ENCODE measurements at regions not wholly inside any gene's neighbourhood (a gene's known extent, or its start where the extent isn't known, plus 50 kb on each side); places are given as distances from the start of the nearest gene placed in this dataset.

- no peak for ATAC-seq
- no peaks in the 10 kb centered on the region for H3K36me3 Mint-ChIP-seq
- no peak overlapping the region for H3K27ac Mint-ChIP-seq
- no peaks in the 10 kb centered on the region for H3K4me1 ChIP-seq (ENCODE audit: control insufficient read depth in 2 of 2, insufficient read depth in 2 of 2, low read length in 2 of 2)
- no peaks in the 10 kb centered on the region for H3K36me3 ChIP-seq (ENCODE audit: control insufficient read depth in 2 of 3, insufficient read depth in 3 of 3, low read length in 3 of 3)
- peaks cover 0 to 15% (median 2%) of the 10 kb centered on the region in 11 donors for H3K9me3 Mint-ChIP-seq
- H3K4me3 ChIP-seq (ENCODE audit: low read length), result no peak overlapping the region
- no peaks in the 10 kb centered on the region for H3K4me1 Mint-ChIP-seq
- H3K27me3 ChIP-seq (ENCODE audit: control insufficient read depth in 2 of 2, insufficient read depth in 2 of 2, low read length in 2 of 2), result no peaks in the 10 kb centered on the region
- DNase-seq, result no peak
- no peaks in the 10 kb centered on the region for H3K9me3 ChIP-seq (ENCODE audit: control insufficient read depth in 2 of 3, low read length in 3 of 3)
- POLR2A ChIA-PET, result no interaction called here
- no peak overlapping the region for H3K4me3 Mint-ChIP-seq
- CTCF ChIA-PET, result no interaction called here
- intact Hi-C loops (cut with micrococcal nuclease), result no loop called here
- no peak overlapping the region for H3K27ac ChIP-seq (ENCODE audit: low read depth, low read length)
- peaks cover 0 to 10% (median 0%) of the 10 kb centered on the region in 5 donors for H3K27me3 Mint-ChIP-seq
Measured at GRCh38 chr14:38716926-38717325, 386.1 kb downstream of the SEC23A start.

- Mint-ChIP-seq H3K36me3 (no peaks in the 10 kb centered on the region), H3K4me3 (no peak overlapping the region), H3K9me3 (peaks cover 0 to 7% (median 2%) of the 10 kb centered on the region in 11 donors), H3K4me1 (no peaks in the 10 kb centered on the region), H3K27me3 (peaks cover 0 to 13% (median 5%) of the 10 kb centered on the region in 5 donors), H3K27ac (no peak overlapping the region)
- Histone ChIP-seq H3K27ac (ENCODE audit: low read depth, low read length) (no peak overlapping the region), H3K4me1 (ENCODE audit: control insufficient read depth in 2 of 2, insufficient read depth in 2 of 2, low read length in 2 of 2) (no peaks in the 10 kb centered on the region), H3K27me3 (ENCODE audit: control insufficient read depth in 2 of 2, insufficient read depth in 2 of 2, low read length in 2 of 2) (no peaks in the 10 kb centered on the region), H3K36me3 (ENCODE audit: control insufficient read depth in 2 of 3, insufficient read depth in 3 of 3, low read length in 3 of 3) (no peaks in the 10 kb centered on the region), H3K9me3 (ENCODE audit: control insufficient read depth in 2 of 3, low read length in 3 of 3) (no peaks in the 10 kb centered on the region), H3K4me3 (ENCODE audit: low read length) (no peak overlapping the region)
- DNase-seq, result no peak
- ChIA-PET CTCF (no interaction called here), POLR2A (no interaction called here)
- intact Hi-C loops (cut with micrococcal nuclease), result no loop called here
- ATAC-seq, result peak; percentile 10
Measured at GRCh38 chr14:38710881-38711280, 392.2 kb downstream of the SEC23A start.

GRCh38 chr14:38710196-38710595 is 392.8 kb downstream of the SEC23A start:
- no peak overlapping the region for H3K4me3 ChIP-seq (ENCODE audit: low read length)
- ATAC-seq (no peak), DNase-seq (no peak)
- intact Hi-C loops (cut with micrococcal nuclease), result no loop called here
- Mint-ChIP-seq H3K9me3 (peaks cover 0 to 7% (median 2%) of the 10 kb centered on the region in 11 donors), H3K4me3 (no peak overlapping the region), H3K36me3 (no peaks in the 10 kb centered on the region), H3K27ac (no peak overlapping the region), H3K27me3 (peaks cover 0 to 13% (median 5%) of the 10 kb centered on the region in 5 donors), H3K4me1 (no peaks in the 10 kb centered on the region)
- no peaks in the 10 kb centered on the region for H3K9me3 ChIP-seq (ENCODE audit: control insufficient read depth in 2 of 3, low read length in 3 of 3)
- H3K4me1 ChIP-seq (ENCODE audit: control insufficient read depth in 2 of 2, insufficient read depth in 2 of 2, low read length in 2 of 2), result no peaks in the 10 kb centered on the region
- H3K36me3 ChIP-seq (ENCODE audit: control insufficient read depth in 2 of 3, insufficient read depth in 3 of 3, low read length in 3 of 3), result no peaks in the 10 kb centered on the region
- no peaks in the 10 kb centered on the region for H3K27me3 ChIP-seq (ENCODE audit: control insufficient read depth in 2 of 2, insufficient read depth in 2 of 2, low read length in 2 of 2)
- CTCF ChIA-PET, result no interaction called here
- no peak overlapping the region for H3K27ac ChIP-seq (ENCODE audit: low read depth, low read length)
- POLR2A ChIA-PET, result no interaction called here

GRCh38 chr14:38705220-38705619 is 397.8 kb downstream of the SEC23A start:
- H3K9me3 Mint-ChIP-seq, result peaks cover 0 to 3% (median 0%) of the 10 kb centered on the region in 11 donors
- no peak overlapping the region for H3K4me3 Mint-ChIP-seq
- ATAC-seq, result no peak
- no peak overlapping the region for H3K27ac Mint-ChIP-seq
- Histone ChIP-seq H3K4me3 (ENCODE audit: low read length) (no peak overlapping the region), H3K4me1 (ENCODE audit: control insufficient read depth in 2 of 2, insufficient read depth in 2 of 2, low read length in 2 of 2) (no peaks in the 10 kb centered on the region), H3K27ac (ENCODE audit: low read depth, low read length) (no peak overlapping the region), H3K27me3 (ENCODE audit: control insufficient read depth in 2 of 2, insufficient read depth in 2 of 2, low read length in 2 of 2) (no peaks in the 10 kb centered on the region), H3K36me3 (ENCODE audit: control insufficient read depth in 2 of 3, insufficient read depth in 3 of 3, low read length in 3 of 3) (no peaks in the 10 kb centered on the region), H3K9me3 (ENCODE audit: control insufficient read depth in 2 of 3, low read length in 3 of 3) (no peaks in the 10 kb centered on the region)
- ChIA-PET POLR2A (no interaction called here), CTCF (no interaction called here)
- H3K36me3 Mint-ChIP-seq, result no peaks in the 10 kb centered on the region
- intact Hi-C loops (cut with micrococcal nuclease), result no loop called here
- DNase-seq, result no peak
- H3K27me3 Mint-ChIP-seq, result peaks cover 0 to 7% (median 0%) of the 10 kb centered on the region in 5 donors
- H3K4me1 Mint-ChIP-seq, result no peaks in the 10 kb centered on the region

- ATAC-seq (no peak), DNase-seq (no peak)
- Histone ChIP-seq H3K4me3 (ENCODE audit: low read length) (no peak overlapping the region), H3K9me3 (ENCODE audit: control insufficient read depth in 2 of 3, low read length in 3 of 3) (no peaks in the 10 kb centered on the region), H3K27ac (ENCODE audit: low read depth, low read length) (no peak overlapping the region), H3K36me3 (ENCODE audit: control insufficient read depth in 2 of 3, insufficient read depth in 3 of 3, low read length in 3 of 3) (no peaks in the 10 kb centered on the region), H3K27me3 (ENCODE audit: control insufficient read depth in 2 of 2, insufficient read depth in 2 of 2, low read length in 2 of 2) (no peaks in the 10 kb centered on the region), H3K4me1 (ENCODE audit: control insufficient read depth in 2 of 2, insufficient read depth in 2 of 2, low read length in 2 of 2) (no peaks in the 10 kb centered on the region)
- Mint-ChIP-seq H3K4me1 (peaks cover 0 to 8% (median 0%) of the 10 kb centered on the region in 7 donors), H3K9me3 (peaks cover 0 to 7% (median 0%) of the 10 kb centered on the region in 11 donors), H3K36me3 (no peaks in the 10 kb centered on the region), H3K27me3 (peaks cover 0 to 5% (median 0%) of the 10 kb centered on the region in 5 donors), H3K4me3 (no peak overlapping the region), H3K27ac (no peak overlapping the region)
- CTCF ChIA-PET, result no interaction called here
- POLR2A ChIA-PET, result interaction anchor here (0.8 kb wide), 1 partner anchor 104 kb away, joined by 3 read pairs; no protein-coding TSS in a partner anchor
- intact Hi-C loops (cut with micrococcal nuclease), result no loop called here
Measured at GRCh38 chr14:38704220-38704619, 398.8 kb downstream of the SEC23A start.

GRCh38 chr14:38696925-38697324 is 406.1 kb downstream of the SEC23A start:
- no peak overlapping the region for H3K4me3 ChIP-seq (ENCODE audit: low read length)
- peaks cover 0 to 5% (median 0%) of the 10 kb centered on the region in 3 experiments for H3K9me3 ChIP-seq (ENCODE audit: control insufficient read depth in 2 of 3, low read length in 3 of 3)
- CTCF ChIA-PET, result no interaction called here
- intact Hi-C loops (cut with micrococcal nuclease), result no loop called here
- POLR2A ChIA-PET, result no interaction called here
- no peak for ATAC-seq
- H3K27ac ChIP-seq (ENCODE audit: low read depth, low read length), result no peak overlapping the region
- Mint-ChIP-seq H3K4me3 (no peak overlapping the region), H3K4me1 (peaks cover 0 to 8% (median 0%) of the 10 kb centered on the region in 7 donors), H3K27me3 (peaks cover 0 to 11% (median 0%) of the 10 kb centered on the region in 5 donors), H3K9me3 (peaks cover 4 to 24% (median 8%) of the 10 kb centered on the region in 11 donors), H3K27ac (no peak overlapping the region), H3K36me3 (no peaks in the 10 kb centered on the region)
- no peaks in the 10 kb centered on the region for H3K4me1 ChIP-seq (ENCODE audit: control insufficient read depth in 2 of 2, insufficient read depth in 2 of 2, low read length in 2 of 2)
- H3K27me3 ChIP-seq (ENCODE audit: control insufficient read depth in 2 of 2, insufficient read depth in 2 of 2, low read length in 2 of 2), result no peaks in the 10 kb centered on the region
- no peaks in the 10 kb centered on the region for H3K36me3 ChIP-seq (ENCODE audit: control insufficient read depth in 2 of 3, insufficient read depth in 3 of 3, low read length in 3 of 3)
- no peak for DNase-seq

GRCh38 chr14:38693423-38693822 is 409.6 kb downstream of the SEC23A start:
- intact Hi-C loops (cut with micrococcal nuclease), result no loop called here
- Mint-ChIP-seq H3K9me3 (peaks cover 0 to 21% (median 7%) of the 10 kb centered on the region in 11 donors), H3K4me3 (no peak overlapping the region), H3K27me3 (peaks cover 0 to 11% (median 4%) of the 10 kb centered on the region in 5 donors), H3K4me1 (no peaks in the 10 kb centered on the region), H3K36me3 (no peaks in the 10 kb centered on the region), H3K27ac (no peak overlapping the region)
- CTCF ChIA-PET, result no interaction called here
- DNase-seq, result no peak
- no peak overlapping the region for H3K27ac ChIP-seq (ENCODE audit: low read depth, low read length)
- H3K4me1 ChIP-seq (ENCODE audit: control insufficient read depth in 2 of 2, insufficient read depth in 2 of 2, low read length in 2 of 2), result no peaks in the 10 kb centered on the region
- POLR2A ChIA-PET, result no interaction called here
- H3K4me3 ChIP-seq (ENCODE audit: low read length), result no peak overlapping the region
- no peaks in the 10 kb centered on the region for H3K27me3 ChIP-seq (ENCODE audit: control insufficient read depth in 2 of 2, insufficient read depth in 2 of 2, low read length in 2 of 2)
- H3K9me3 ChIP-seq (ENCODE audit: control insufficient read depth in 2 of 3, low read length in 3 of 3), result peaks cover 0 to 5% (median 0%) of the 10 kb centered on the region in 3 experiments
- H3K36me3 ChIP-seq (ENCODE audit: control insufficient read depth in 2 of 3, insufficient read depth in 3 of 3, low read length in 3 of 3), result no peaks in the 10 kb centered on the region
- ATAC-seq, result no peak
